Upper lobe of right lung (tissue), 1 donor: ENCODE measurements at regions not wholly inside any gene's neighbourhood (a gene's known extent, or its start where the extent isn't known, plus 50 kb on each side); places are given as distances from the start of the nearest gene placed in this dataset.

Source experiments
- ATAC-seq: fragments of 200-7000 bp; cut with Tn5 transposase; one replicate; pipeline ENCODE4 v1.9.1; 2020; ENCODE audit warnings: mild to moderate bottlenecking, moderate library complexity
- DNase-seq: peaks from one replicate; pipeline ENCODE4 v3.0.0-alpha.2; 2020
- H3K27ac ChIP-seq: fragments of 200-600 bp; one replicate; pipeline ENCODE4 v1.8.0; 2022
- H3K27me3 ChIP-seq: fragments of 200-600 bp; one replicate; pipeline ENCODE4 v1.8.0; 2022; ENCODE audit warnings: mild to moderate bottlenecking
- H3K36me3 ChIP-seq: fragments of 200-600 bp; one replicate; pipeline ENCODE4 v1.8.0; 2022
- H3K4me1 ChIP-seq: fragments of 200-600 bp; one replicate; pipeline ENCODE4 v1.8.0; 2022
- H3K4me3 ChIP-seq: fragments of 200-600 bp; one replicate; pipeline ENCODE4 v1.8.0; 2022; ENCODE audit warnings: mild to moderate bottlenecking
- H3K9me3 ChIP-seq: fragments of 200-600 bp; one replicate; pipeline ENCODE4 v1.8.0; 2022
- CTCF ChIP-seq: fragments of 200-600 bp; IDR thresholded peaks from one replicate; pipeline ENCODE4 v1.8.0; 2022; ENCODE audit warnings: antibody characterized with exemption
- intact Hi-C: fragments of 100-400 bp; cut with DNase I; formaldehyde crosslinking; loops from one replicate; pipeline ENCODE4 v1.11.0; 2022
- donor health status: DM: no; HTN: yes; CAD: no; lungs with severe emphysema.

- H3K4me1 ChIP-seq = no peaks in the 10 kb centered on the region
- TF ChIP-seq CTCF = no peak
- no peak overlapping the region for H3K4me3 ChIP-seq
- no peaks in the 10 kb centered on the region for H3K9me3 ChIP-seq
- H3K36me3 ChIP-seq = no peaks in the 10 kb centered on the region
- ATAC-seq (no peak), DNase-seq (no peak)
- intact Hi-C loops = no loop called here
- H3K27ac ChIP-seq = no peak overlapping the region
- no peaks in the 10 kb centered on the region for H3K27me3 ChIP-seq
These were observed 221.0 kb upstream of the NWD2 start for GRCh38 chr4:37023504-37023903.

GRCh38 chr4:37023996-37024395, 220.5 kb upstream of the NWD2 start:
- TF ChIP-seq CTCF = no peak
- Histone ChIP-seq H3K36me3 (no peaks in the 10 kb centered on the region), H3K4me3 (no peak overlapping the region), H3K27ac (no peak overlapping the region), H3K9me3 (no peaks in the 10 kb centered on the region), H3K27me3 (no peaks in the 10 kb centered on the region), H3K4me1 (no peaks in the 10 kb centered on the region)
- ATAC-seq (no peak), DNase-seq (no peak)
- intact Hi-C loops = no loop called here

GRCh38 chr4:37040816-37041215, 203.7 kb upstream of the NWD2 start:
- DNase-seq (no peak), ATAC-seq (no peak)
- intact Hi-C loops = no loop called here
- no peak overlapping the region for H3K4me3 ChIP-seq
- TF ChIP-seq CTCF = no peak
- no peak overlapping the region for H3K27ac ChIP-seq
- no peaks in the 10 kb centered on the region for H3K4me1 ChIP-seq
- H3K36me3 ChIP-seq = no peaks in the 10 kb centered on the region
- H3K9me3 ChIP-seq = no peaks in the 10 kb centered on the region
- no peaks in the 10 kb centered on the region for H3K27me3 ChIP-seq

- TF ChIP-seq CTCF = no peak
- H3K9me3 ChIP-seq = no peaks in the 10 kb centered on the region
- H3K27me3 ChIP-seq = no peaks in the 10 kb centered on the region
- DNase-seq (no peak), ATAC-seq (no peak)
- intact Hi-C loops = no loop called here
- H3K4me3 ChIP-seq = no peak overlapping the region
- H3K36me3 ChIP-seq = no peaks in the 10 kb centered on the region
- H3K4me1 ChIP-seq = no peaks in the 10 kb centered on the region
- no peak overlapping the region for H3K27ac ChIP-seq
These were observed 201.2 kb upstream of the NWD2 start for GRCh38 chr4:37043342-37043741.

- ATAC-seq (no peak), DNase-seq (no peak)
- TF ChIP-seq CTCF = no peak
- intact Hi-C loops = no loop called here
- Histone ChIP-seq H3K9me3 (no peaks in the 10 kb centered on the region), H3K36me3 (no peaks in the 10 kb centered on the region), H3K4me3 (no peak overlapping the region), H3K27ac (no peak overlapping the region), H3K27me3 (no peaks in the 10 kb centered on the region), H3K4me1 (no peaks in the 10 kb centered on the region)
These were observed 193.4 kb upstream of the NWD2 start for GRCh38 chr4:37051111-37051510.

GRCh38 chr4:37051866-37052265, 192.7 kb upstream of the NWD2 start:
- DNase-seq = no peak
- no peak for ATAC-seq

More at GRCh38 chr4:37051866-37052265, 192.7 kb upstream of the NWD2 start:
- no peak for TF ChIP-seq CTCF
- Histone ChIP-seq H3K27me3 (no peaks in the 10 kb centered on the region), H3K27ac (no peak overlapping the region), H3K9me3 (no peaks in the 10 kb centered on the region), H3K4me3 (no peak overlapping the region), H3K4me1 (no peaks in the 10 kb centered on the region), H3K36me3 (no peaks in the 10 kb centered on the region)
- intact Hi-C loops = no loop called here
